A673 (cell line): ENCODE measurements at regions not wholly inside any gene's neighbourhood (a gene's known extent, or its start where the extent isn't known, plus 50 kb on each side); places are given as distances from the start of the nearest gene placed in this dataset.

Experiments used
- EZH2 ChIP-seq: fragments of 200-600 bp; sonication (generic); IDR thresholded peaks from 2 replicates; pipeline ENCODE4 v1.6.1; 2017; ENCODE audit warnings: borderline replicate concordance, low read depth, mild to moderate bottlenecking, mixed read lengths, antibody characterized with exemption, low read length; ENCODE audit not compliant: poor library complexity, severe bottlenecking
- TF ChIP-seq, protein P1 (sequence below): fragments of 300-800, 200-600 bp; sonication (generic); conservative IDR thresholded peaks from 2 replicates; pipeline ENCODE4 v1.5.1; 2017; ENCODE audit warnings: low read depth, mild to moderate bottlenecking, antibody characterized with exemption, low read length, moderate library complexity, mixed read lengths

DNA sequence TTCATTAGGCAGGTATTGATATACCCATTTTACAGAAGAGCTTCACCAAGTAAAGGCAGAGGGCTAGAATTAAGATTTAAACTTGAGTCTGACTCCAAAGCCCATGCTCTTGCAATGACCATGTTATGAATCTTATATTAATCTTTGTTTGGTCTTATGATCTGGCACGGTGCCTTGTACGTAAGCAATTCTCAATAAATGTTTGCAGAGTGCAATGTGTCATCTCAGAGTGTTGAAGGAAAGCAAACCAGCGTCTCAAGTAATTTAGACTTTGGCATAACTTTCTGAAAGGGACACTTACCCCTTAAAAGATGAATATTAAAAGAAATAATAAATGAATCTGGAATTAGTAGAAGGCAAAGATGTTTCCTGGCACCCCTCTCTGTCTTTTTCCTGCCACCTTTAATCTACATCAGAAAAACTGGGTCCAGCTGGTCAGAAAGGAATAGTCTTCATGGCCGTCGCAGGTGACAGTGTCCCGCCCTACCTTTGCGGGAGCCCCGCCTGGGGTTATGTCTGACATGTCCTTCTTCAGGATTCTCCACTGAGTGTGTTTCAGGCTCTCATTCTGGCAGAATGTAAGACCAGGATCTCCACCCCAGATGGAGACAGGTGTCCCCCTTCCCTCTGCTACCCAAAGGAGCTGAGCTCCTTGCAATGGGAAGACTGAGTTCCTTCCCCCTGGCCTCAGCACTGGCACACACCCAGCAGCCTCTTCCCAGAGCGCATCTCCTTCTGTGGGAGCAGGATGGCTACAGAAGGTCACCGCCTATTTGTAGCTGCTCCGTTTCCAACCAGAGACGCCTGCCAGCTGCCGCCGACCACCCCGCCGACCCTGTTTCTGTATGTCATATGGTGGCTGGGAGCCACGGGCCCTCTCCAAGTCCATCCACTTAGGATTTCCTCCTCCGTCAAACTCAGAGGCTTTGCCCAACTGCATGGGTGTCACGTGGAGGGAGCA lies 266.3 kb upstream of the ECI2 start:
- TF ChIP-seq, protein P1, sequence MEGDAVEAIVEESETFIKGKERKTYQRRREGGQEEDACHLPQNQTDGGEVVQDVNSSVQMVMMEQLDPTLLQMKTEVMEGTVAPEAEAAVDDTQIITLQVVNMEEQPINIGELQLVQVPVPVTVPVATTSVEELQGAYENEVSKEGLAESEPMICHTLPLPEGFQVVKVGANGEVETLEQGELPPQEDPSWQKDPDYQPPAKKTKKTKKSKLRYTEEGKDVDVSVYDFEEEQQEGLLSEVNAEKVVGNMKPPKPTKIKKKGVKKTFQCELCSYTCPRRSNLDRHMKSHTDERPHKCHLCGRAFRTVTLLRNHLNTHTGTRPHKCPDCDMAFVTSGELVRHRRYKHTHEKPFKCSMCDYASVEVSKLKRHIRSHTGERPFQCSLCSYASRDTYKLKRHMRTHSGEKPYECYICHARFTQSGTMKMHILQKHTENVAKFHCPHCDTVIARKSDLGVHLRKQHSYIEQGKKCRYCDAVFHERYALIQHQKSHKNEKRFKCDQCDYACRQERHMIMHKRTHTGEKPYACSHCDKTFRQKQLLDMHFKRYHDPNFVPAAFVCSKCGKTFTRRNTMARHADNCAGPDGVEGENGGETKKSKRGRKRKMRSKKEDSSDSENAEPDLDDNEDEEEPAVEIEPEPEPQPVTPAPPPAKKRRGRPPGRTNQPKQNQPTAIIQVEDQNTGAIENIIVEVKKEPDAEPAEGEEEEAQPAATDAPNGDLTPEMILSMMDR: no peak
- TF ChIP-seq EZH2: no peak
